Retinal pigment epithelial cell (primary cell): ENCODE measurements at regions not wholly inside any gene's neighbourhood (a gene's known extent, or its start where the extent isn't known, plus 50 kb on each side); places are given as distances from the start of the nearest gene placed in this dataset.

ENCODE experiments used
- DNase-seq: peaks from one replicate; pipeline ENCODE4 v3.0.0-alpha.2; 2010; ENCODE audit warnings: low read depth
- H3K4me3 ChIP-seq: 2 replicates; pipeline ENCODE4 v1.5.1; 2011; ENCODE audit warnings: mild to moderate bottlenecking, low read length, control low read depth, moderate library complexity
- TF ChIP-seq, protein P1 (sequence below): conservative IDR thresholded peaks from 2 replicates; pipeline ENCODE4 v1.5.1; 2011; ENCODE audit warnings: low read depth, low read length, control low read depth, inconsistent platforms

DNA sequence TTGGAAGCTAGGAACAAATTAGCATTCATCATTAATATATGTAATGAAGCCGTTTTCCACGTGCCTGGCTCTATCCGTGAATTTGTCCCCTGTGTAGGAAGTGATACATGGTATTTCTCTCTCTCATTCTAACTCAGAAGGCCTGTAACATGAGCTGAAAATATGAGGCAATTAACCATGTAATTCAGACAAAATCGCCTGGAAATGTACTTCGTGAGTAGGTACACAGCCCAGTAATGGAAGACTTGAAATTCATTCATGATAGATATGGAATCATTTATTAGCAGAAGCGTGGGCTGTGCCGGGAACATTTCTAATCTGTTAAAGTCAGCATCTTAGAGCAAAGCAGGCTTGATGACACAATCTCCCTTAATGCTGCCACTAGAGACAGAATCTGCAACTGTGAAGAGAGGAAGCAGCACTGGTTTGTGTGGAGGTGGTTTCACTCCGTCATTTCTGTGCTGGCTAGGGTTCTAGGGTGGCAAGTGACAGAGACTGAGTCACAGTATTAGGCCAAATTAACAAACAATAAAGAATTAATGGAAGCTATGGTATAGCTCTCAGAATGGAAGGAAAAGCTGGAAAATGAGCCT lies 225.0 kb upstream of the PROK2 start:
- TF ChIP-seq, protein P1, sequence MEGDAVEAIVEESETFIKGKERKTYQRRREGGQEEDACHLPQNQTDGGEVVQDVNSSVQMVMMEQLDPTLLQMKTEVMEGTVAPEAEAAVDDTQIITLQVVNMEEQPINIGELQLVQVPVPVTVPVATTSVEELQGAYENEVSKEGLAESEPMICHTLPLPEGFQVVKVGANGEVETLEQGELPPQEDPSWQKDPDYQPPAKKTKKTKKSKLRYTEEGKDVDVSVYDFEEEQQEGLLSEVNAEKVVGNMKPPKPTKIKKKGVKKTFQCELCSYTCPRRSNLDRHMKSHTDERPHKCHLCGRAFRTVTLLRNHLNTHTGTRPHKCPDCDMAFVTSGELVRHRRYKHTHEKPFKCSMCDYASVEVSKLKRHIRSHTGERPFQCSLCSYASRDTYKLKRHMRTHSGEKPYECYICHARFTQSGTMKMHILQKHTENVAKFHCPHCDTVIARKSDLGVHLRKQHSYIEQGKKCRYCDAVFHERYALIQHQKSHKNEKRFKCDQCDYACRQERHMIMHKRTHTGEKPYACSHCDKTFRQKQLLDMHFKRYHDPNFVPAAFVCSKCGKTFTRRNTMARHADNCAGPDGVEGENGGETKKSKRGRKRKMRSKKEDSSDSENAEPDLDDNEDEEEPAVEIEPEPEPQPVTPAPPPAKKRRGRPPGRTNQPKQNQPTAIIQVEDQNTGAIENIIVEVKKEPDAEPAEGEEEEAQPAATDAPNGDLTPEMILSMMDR = no peak
- no peak overlapping the region for H3K4me3 ChIP-seq
- no peak for DNase-seq

DNA sequence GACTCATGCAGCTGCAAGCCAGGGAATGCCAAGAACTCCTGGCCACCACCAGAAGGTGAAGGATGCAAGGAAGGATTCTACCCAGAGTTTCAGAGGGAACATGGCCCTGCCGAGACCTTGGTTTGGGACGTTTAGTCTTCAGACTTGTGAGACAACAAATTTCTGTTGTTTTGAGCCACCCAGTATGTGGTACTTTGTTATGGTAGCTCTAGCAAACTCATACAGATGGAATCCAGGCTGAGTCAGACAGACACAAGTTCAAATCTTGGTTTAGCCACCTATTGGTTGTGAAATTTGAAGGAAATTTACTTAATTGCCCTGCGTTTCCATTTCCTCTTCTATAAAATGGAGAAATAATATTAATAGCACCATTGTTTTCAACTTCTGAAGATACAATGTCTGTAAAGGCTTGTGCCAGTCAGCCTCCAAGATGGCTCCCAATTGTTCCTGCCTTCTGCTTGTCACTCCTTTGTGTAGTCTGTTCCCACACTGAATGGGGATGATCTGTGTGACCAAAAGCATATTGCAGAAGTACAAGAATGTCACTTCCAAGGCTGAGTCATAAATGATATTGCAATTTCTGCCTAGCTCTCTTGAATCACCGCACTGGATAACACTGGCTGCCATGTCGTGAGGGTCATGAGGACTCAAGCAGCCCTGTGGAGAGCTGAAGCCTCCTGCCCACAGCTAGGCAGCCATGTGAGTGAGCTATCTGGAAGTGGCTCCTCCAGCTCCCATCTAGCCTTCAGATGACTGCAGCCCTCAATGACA lies 223.5 kb upstream of the PROK2 start:
- H3K4me3 ChIP-seq = no peak overlapping the region
- TF ChIP-seq, protein P1 = no peak
- no peak for DNase-seq

DNA sequence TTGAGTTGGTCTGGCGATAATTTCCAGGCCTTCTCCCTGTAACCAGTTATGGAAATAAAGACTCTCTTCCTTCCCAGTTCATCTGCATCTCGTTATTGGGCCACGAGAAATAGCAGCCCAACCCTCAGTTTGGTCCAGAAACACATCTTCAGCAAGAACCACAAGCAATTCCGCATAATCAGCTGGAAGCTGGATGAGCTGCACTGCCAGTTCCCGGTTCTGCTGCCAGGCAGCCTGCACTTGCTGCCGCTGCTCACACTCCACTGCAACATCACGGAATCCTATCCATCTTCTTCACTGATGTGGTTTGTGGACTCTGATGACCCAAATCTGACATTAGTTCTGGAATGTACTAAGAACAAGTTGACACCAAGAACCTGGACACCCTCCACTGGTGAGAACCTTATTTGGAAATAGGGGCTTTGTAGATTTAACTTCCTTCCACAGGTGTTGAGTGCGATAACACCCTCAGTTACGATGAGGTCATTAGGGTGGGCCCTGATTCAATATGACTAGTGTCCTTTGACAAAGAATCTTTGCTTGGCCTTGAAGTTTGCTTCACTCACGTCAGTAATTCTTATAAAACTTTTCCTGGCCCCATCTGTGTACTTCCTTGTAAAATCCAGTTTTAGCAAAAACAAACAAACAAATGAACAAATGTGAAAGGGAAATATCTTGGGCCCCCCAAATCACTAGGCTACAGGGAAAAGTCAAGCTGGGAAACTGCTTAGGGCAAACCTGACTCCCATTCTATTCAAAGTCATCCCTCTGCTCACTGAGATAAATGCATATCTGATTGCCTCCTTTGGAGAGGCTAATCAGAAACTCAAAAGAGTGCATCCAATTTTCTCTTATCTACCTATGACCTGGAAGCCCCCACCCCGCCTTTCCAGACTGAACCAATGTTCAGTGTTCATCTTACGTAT lies 221.9 kb upstream of the PROK2 start:
- H3K4me3 ChIP-seq = no peak overlapping the region
- no peak for DNase-seq
- TF ChIP-seq, protein P1 = no peak

- DNase-seq = no peak
- TF ChIP-seq, protein P1 = no peak
- H3K4me3 ChIP-seq = no peak overlapping the region
These were observed 219.9 kb upstream of the PROK2 start for GRCh38 chr3:72004749-72005292.

DNA sequence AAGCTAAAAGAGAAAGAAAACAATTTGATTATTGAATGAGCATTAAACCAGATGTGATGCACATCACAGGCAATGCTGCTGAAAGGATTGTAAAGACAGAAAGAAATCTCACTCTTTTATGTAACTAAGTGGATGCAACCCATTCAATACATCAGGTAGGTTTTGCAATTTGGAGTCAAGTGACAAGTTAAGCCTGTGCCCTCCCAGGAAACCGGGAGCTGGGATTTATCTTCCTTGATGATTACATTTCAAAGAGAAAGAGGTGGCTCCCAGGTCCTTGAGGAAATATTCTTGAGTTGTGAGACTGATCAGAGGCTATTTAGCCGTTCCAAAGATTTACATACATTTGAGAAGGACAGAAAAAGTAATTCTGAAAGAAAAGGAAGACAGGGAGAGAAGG lies 219.0 kb upstream of the PROK2 start:
- no peak for DNase-seq
- TF ChIP-seq, protein P1 = no peak
- H3K4me3 ChIP-seq = no peak overlapping the region

DNA sequence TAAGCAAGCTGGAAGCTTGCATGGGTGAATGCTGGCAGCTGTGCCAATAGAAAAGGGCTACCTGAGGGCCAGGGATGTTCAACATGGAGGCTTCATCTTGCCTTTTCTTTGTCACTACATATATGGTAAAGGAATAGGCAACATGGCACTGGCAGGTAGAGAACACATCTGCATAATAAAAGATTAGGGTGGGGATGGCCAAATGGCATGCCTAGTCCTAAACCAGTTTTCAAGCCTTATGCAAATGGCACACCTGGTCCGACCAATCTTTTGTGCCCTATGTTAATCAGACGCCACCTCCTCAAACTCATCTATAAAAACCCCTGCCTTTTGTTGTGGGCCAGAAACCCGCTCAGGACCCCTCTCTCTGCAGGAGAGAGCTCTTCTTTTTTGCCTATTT lies 216.8 kb upstream of the PROK2 start:
- no peak for DNase-seq
- TF ChIP-seq, protein P1 = no peak
- H3K4me3 ChIP-seq = no peak overlapping the region
